Tibial artery (tissue), 4 donors: ENCODE measurements at regions not wholly inside any gene's neighbourhood (a gene's known extent, or its start where the extent isn't known, plus 50 kb on each side); places are given as distances from the start of the nearest gene placed in this dataset.

ENCODE experiments used
- DNase-seq, 2 donors: peaks; one replicate each; pipeline ENCODE4 v3.0.0-alpha.2; 2019
- H3K27ac ChIP-seq, 2 donors: fragments of 200-600 bp; sonication (generic) in 1 of 2; 1 replicate in 1 of 2; 2 replicates in 1 of 2; pipeline ENCODE4 v1.5.1; 2018 to 2019; ENCODE audit warnings: mild to moderate bottlenecking in 1 of 2
- H3K27me3 ChIP-seq, 2 donors: fragments of 200-600 bp; sonication (generic) in 1 of 2; one replicate each; pipeline versions ENCODE4 v1.5.1 to v1.6.0; 2016 to 2019
- H3K36me3 ChIP-seq, 3 donors: fragments of 200-600 bp; sonication (generic) in 2 of 3; one replicate each; pipeline ENCODE4 v1.5.1; 2016 to 2019; ENCODE audit warnings: mild to moderate bottlenecking in 2 of 3
- H3K4me1 ChIP-seq, 4 donors: fragments of 200-600 bp; sonication (generic) in 2 of 4; 1 replicate in 3 of 4; 2 replicates in 1 of 4; pipeline ENCODE4 v1.5.1; 2016 to 2019
- H3K4me3 ChIP-seq, 2 donors: fragments of 200-600 bp; sonication (generic) in 1 of 2; 1 replicate in 1 of 2; 2 replicates in 1 of 2; pipeline ENCODE4 v1.5.1; 2018 to 2019; ENCODE audit warnings: mild to moderate bottlenecking in 2 of 2
- H3K9me3 ChIP-seq, 3 donors: fragments of 200-600 bp; sonication (generic) in 1 of 3; one replicate each; pipeline ENCODE4 v1.5.1; 2016 to 2019
- CTCF ChIP-seq, 2 experiments: fragments of 200-600 bp in 1 of 2; fragments of 450-650 bp in 1 of 2; IDR thresholded peaks; one replicate each; pipeline ENCODE4 v1.5.1; 2017 to 2019; ENCODE audit warnings: antibody characterized with exemption in 2 of 2, mild to moderate bottlenecking in 1 of 2, moderate library complexity in 1 of 2
- intact Hi-C: fragments of 100-400 bp; cut with DNase I; formaldehyde crosslinking; loops from one replicate; pipeline ENCODE4 v1.15.0; 2023; ENCODE audit warnings: low total_unique reads

DNA sequence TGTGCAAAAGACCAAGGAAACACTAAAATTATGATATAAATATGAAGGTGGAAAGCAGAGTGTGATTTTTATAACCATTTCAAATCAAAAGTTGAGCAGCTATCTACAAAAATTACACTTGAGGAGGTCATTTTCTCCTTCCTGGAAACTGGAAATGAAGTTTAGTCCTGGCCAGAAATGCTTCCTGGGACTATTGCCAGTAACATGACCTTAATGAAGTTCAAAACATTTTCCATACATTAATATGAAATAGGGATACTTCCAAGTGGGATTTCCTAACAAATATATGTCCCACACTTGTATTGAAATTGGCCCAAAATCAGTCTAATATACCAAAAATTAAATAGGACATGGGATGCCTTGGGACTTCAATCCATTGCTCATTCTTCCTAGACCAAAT is 1556.8 kb upstream of the MIR17HG start:
- Histone ChIP-seq H3K27ac (no peak overlapping the region), H3K4me3 (no peak overlapping the region), H3K4me1 (no peaks in the 10 kb centered on the region), H3K9me3 (no peaks in the 10 kb centered on the region), H3K36me3 (no peaks in the 10 kb centered on the region), H3K27me3 (no peaks in the 10 kb centered on the region)
- no peak for TF ChIP-seq CTCF (IDR thresholded peaks at IDR 0.05)
- DNase-seq, result no peak
- intact Hi-C loops, result no loop called here

DNA sequence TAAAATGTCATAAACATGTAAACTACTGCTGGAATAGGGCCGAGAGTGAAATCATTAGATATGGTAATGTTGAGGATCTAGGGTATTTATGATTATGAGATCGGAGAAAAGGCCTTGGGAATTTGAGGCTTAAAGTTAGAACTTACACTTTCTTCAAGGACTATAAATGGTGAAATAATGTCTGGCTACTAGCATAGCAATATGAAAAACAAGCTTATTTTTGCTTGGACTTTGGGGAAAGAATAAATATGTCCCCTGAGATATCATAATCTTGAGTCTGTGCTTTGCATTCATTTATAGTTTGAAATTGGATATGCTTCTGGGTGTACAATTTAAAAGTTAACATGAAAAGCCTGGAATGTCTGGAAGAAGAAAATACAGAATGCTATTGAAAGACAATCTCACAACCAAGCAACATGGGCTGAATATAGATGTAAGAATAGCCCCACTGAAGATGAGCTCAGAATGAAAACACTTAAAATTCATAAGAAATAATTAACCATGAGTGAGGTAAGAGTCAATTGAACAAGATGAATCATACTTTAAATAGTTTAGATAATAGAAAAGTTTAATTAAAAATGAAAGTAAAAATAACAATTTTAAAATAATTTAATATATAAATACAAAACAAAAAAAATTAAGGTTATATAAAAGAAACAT is 1555.4 kb upstream of the MIR17HG start:
- intact Hi-C loops, result no loop called here
- no peak for TF ChIP-seq CTCF (IDR thresholded peaks at IDR 0.05)
- no peaks in the 10 kb centered on the region for H3K27me3 ChIP-seq
- no peaks in the 10 kb centered on the region for H3K4me1 ChIP-seq
- H3K36me3 ChIP-seq, result no peaks in the 10 kb centered on the region
- no peak overlapping the region for H3K4me3 ChIP-seq
- H3K9me3 ChIP-seq, result no peaks in the 10 kb centered on the region
- DNase-seq, result no peak
- H3K27ac ChIP-seq, result no peak overlapping the region

GRCh38 chr13:89796196-89796595 is 1551.3 kb upstream of the MIR17HG start:
- H3K27me3 ChIP-seq, result no peaks in the 10 kb centered on the region
- intact Hi-C loops, result no loop called here
- TF ChIP-seq CTCF (IDR thresholded peaks at IDR 0.05), result no peak
- H3K27ac ChIP-seq, result no peak overlapping the region
- H3K4me1 ChIP-seq, result no peaks in the 10 kb centered on the region
- DNase-seq, result no peak
- no peaks in the 10 kb centered on the region for H3K9me3 ChIP-seq
- no peaks in the 10 kb centered on the region for H3K36me3 ChIP-seq
- H3K4me3 ChIP-seq, result no peak overlapping the region

- Histone ChIP-seq H3K27ac (no peak overlapping the region), H3K4me3 (no peak overlapping the region), H3K36me3 (no peaks in the 10 kb centered on the region), H3K4me1 (no peaks in the 10 kb centered on the region), H3K9me3 (no peaks in the 10 kb centered on the region), H3K27me3 (no peaks in the 10 kb centered on the region)
- no peak for TF ChIP-seq CTCF (IDR thresholded peaks at IDR 0.05)
- no peak for DNase-seq
- intact Hi-C loops, result no loop called here
These were observed 1543.6 kb upstream of the MIR17HG start for GRCh38 chr13:89803839-89804238.

GRCh38 chr13:89806594-89806993 is 1540.9 kb upstream of the MIR17HG start:
- no peak for TF ChIP-seq CTCF (IDR thresholded peaks at IDR 0.05)
- no peak for DNase-seq
- no peak overlapping the region for H3K4me3 ChIP-seq
- no peaks in the 10 kb centered on the region for H3K4me1 ChIP-seq
- H3K9me3 ChIP-seq, result no peaks in the 10 kb centered on the region
- no peaks in the 10 kb centered on the region for H3K36me3 ChIP-seq
- intact Hi-C loops, result no loop called here
- no peak overlapping the region for H3K27ac ChIP-seq
- no peaks in the 10 kb centered on the region for H3K27me3 ChIP-seq

- no peak overlapping the region for H3K4me3 ChIP-seq
- no peak for DNase-seq
- no peak for TF ChIP-seq CTCF (IDR thresholded peaks at IDR 0.05)
- no peaks in the 10 kb centered on the region for H3K36me3 ChIP-seq
- H3K4me1 ChIP-seq, result no peaks in the 10 kb centered on the region
- intact Hi-C loops, result no loop called here
- H3K9me3 ChIP-seq, result no peaks in the 10 kb centered on the region
- no peaks in the 10 kb centered on the region for H3K27me3 ChIP-seq
- H3K27ac ChIP-seq, result no peak overlapping the region
These were observed 1534.6 kb upstream of the MIR17HG start for GRCh38 chr13:89812856-89813255.
